ENCODE measurements at regions not wholly inside any gene's neighbourhood (a gene's known extent, or its start where the extent isn't known, plus 50 kb on each side); places are given as distances from the start of the nearest gene placed in this dataset.

DNA sequence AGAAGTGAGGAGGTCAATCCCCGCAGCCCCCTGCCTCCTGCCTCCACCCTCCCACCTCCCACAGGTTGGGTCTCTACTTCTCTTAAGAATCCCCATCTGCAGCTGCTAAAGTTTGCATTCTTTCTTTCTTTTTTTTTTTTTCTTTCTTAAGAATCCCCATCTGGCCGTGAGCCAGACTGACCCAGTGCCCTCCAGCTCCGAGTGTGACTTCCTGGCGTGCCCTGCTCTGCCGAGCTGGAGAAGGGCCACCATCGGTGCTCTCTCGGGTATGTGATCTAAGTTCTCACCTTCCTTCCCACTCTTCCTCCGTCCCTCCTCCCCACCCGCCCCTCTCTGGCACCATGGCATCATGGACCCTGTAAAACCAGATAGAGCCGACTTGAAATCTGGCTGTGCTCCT is 66.7 kb upstream of the LMO1 start:
- H3K4me3 ChIP-seq (ENCODE audit: low read depth, low read length) = no peak overlapping the region
- DNase-seq (ENCODE audit: low read depth) = no peak
- TF ChIP-seq, protein P1, sequence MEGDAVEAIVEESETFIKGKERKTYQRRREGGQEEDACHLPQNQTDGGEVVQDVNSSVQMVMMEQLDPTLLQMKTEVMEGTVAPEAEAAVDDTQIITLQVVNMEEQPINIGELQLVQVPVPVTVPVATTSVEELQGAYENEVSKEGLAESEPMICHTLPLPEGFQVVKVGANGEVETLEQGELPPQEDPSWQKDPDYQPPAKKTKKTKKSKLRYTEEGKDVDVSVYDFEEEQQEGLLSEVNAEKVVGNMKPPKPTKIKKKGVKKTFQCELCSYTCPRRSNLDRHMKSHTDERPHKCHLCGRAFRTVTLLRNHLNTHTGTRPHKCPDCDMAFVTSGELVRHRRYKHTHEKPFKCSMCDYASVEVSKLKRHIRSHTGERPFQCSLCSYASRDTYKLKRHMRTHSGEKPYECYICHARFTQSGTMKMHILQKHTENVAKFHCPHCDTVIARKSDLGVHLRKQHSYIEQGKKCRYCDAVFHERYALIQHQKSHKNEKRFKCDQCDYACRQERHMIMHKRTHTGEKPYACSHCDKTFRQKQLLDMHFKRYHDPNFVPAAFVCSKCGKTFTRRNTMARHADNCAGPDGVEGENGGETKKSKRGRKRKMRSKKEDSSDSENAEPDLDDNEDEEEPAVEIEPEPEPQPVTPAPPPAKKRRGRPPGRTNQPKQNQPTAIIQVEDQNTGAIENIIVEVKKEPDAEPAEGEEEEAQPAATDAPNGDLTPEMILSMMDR (conservative IDR thresholded peaks at IDR 0.05; ENCODE audit: low read depth, low read length) = no peak

GRCh38 chr11:8329847-8330361 is 66.2 kb upstream of the LMO1 start:
- H3K4me3 ChIP-seq (ENCODE audit: low read depth, low read length) = no peak overlapping the region
- TF ChIP-seq, protein P1 (conservative IDR thresholded peaks at IDR 0.05; ENCODE audit: low read depth, low read length) = no peak
- DNase-seq (ENCODE audit: low read depth) = no peak

DNA sequence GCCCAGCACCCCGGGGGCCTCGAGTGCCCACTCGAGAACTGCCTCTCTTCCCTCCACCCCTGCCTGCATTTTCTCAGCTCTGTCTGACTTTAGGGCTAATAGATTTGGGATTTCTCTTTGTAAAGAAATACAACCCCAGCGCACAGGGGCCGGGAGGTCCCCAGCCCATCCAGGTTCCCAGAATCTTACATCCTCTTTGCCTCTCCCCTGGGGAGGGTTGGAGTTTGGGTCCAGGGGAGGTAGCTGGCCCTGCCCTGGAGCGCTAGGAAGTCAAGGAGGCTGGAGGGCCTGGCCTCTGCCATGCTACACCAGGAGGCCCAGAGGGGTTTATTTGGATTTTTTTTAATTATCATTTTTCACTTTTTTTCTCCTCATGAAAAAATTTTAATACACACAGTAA is 65.7 kb upstream of the LMO1 start:
- DNase-seq (ENCODE audit: low read depth) = no peak
- TF ChIP-seq, protein P1 (conservative IDR thresholded peaks at IDR 0.05; ENCODE audit: low read depth, low read length) = no peak
- H3K4me3 ChIP-seq (ENCODE audit: low read depth, low read length) = peak overlapping the region; percentile 45

DNA sequence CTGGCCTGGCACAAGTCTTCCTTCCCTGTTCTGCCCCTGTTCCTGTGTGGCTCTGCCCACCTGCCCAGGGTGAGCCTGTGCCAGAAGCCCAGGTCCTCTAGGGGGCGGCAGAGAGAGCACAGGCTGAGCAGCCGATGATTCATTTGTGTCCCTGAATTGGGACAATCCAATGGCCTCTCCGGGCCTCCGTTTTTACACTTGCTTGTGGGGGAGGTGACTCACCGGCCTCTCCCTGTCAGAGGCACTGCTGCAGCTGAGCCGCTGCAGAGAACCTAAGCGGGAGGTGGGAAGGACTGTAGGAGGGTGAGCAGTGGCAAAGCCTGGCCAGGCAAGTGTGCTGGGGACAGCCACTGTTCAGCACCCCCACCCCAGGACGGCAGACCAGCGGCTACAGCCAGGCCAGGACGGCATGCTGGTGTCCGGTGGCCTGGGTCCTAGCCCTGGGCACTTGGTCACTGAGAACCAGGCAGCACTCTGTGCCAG is 65.2 kb upstream of the LMO1 start:
- peak; percentile 52 for DNase-seq (ENCODE audit: low read depth)
- peak overlapping the region; percentile 45 for H3K4me3 ChIP-seq (ENCODE audit: low read depth, low read length)
- TF ChIP-seq, protein P1 (conservative IDR thresholded peaks at IDR 0.05; ENCODE audit: low read depth, low read length) = peak; percentile 86

GRCh38 chr11:8328231-8328794 is 64.6 kb upstream of the LMO1 start:
- H3K4me3 ChIP-seq (ENCODE audit: low read depth, low read length) = no peak overlapping the region
- no peak for DNase-seq (ENCODE audit: low read depth)
- TF ChIP-seq, protein P1 (conservative IDR thresholded peaks at IDR 0.05; ENCODE audit: low read depth, low read length) = no peak

- H3K4me3 ChIP-seq (ENCODE audit: low read depth, low read length) = no peak overlapping the region
- TF ChIP-seq, protein P1 (conservative IDR thresholded peaks at IDR 0.05; ENCODE audit: low read depth, low read length) = no peak
- DNase-seq (ENCODE audit: low read depth) = no peak
These were observed 64.1 kb upstream of the LMO1 start for GRCh38 chr11:8327761-8328192.

GRCh38 chr11:8326337-8326736 is 62.7 kb upstream of the LMO1 start:
- TF ChIP-seq, protein P1 (conservative IDR thresholded peaks at IDR 0.05; ENCODE audit: low read depth, low read length) = no peak
- no peak overlapping the region for H3K4me3 ChIP-seq (ENCODE audit: low read depth, low read length)
- DNase-seq (ENCODE audit: low read depth) = no peak
